GM18511 (cell line): ENCODE measurements at regions not wholly inside any gene's neighbourhood (a gene's known extent, or its start where the extent isn't known, plus 50 kb on each side); places are given as distances from the start of the nearest gene placed in this dataset.

Source experiments
- ATAC-seq: cut with Tn5 transposase; IDR thresholded peaks from one replicate; pipeline ENCODE4 v1.9.1; 2021; ENCODE audit warnings: mild to moderate bottlenecking, moderate library complexity; ENCODE audit not compliant: unreplicated experiment

GRCh38 chr4:162945713-162946112, 221.0 kb downstream of the NAF1 start:
- no peak for ATAC-seq

- ATAC-seq, result no peak
Measured at GRCh38 chr4:162943263-162943662, 223.4 kb downstream of the NAF1 start.

GRCh38 chr4:162938738-162939485, 227.8 kb downstream of the NAF1 start:
- ATAC-seq, result no peak

- ATAC-seq, result no peak
Measured at GRCh38 chr4:162935214-162935613, 231.5 kb downstream of the NAF1 start.

GRCh38 chr4:162931286-162931685, 235.4 kb downstream of the NAF1 start:
- no peak for ATAC-seq

- ATAC-seq, result no peak
Measured at GRCh38 chr4:162921178-162921785, 245.4 kb downstream of the NAF1 start.

GRCh38 chr4:162920649-162921048, 246.0 kb downstream of the NAF1 start:
- no peak for ATAC-seq

- peak; percentile 75 for ATAC-seq
Measured at GRCh38 chr4:162912482-162912881, 254.2 kb downstream of the NAF1 start.

GRCh38 chr4:162911349-162911748, 255.3 kb downstream of the NAF1 start:
- no peak for ATAC-seq

- no peak for ATAC-seq
Measured at GRCh38 chr4:162909952-162910351, 256.7 kb downstream of the NAF1 start.

GRCh38 chr4:162894387-162894786, 272.3 kb downstream of the NAF1 start:
- ATAC-seq, result no peak

- peak; percentile 99 for ATAC-seq
Measured at GRCh38 chr4:162891788-162892707, 274.6 kb downstream of the NAF1 start.

GRCh38 chr4:162878096-162878495, 288.6 kb downstream of the NAF1 start:
- no peak for ATAC-seq

- no peak for ATAC-seq
Measured at GRCh38 chr4:162874748-162875147, 291.9 kb downstream of the NAF1 start.

GRCh38 chr4:162871990-162872389, 294.7 kb downstream of the NAF1 start:
- ATAC-seq, result no peak

GRCh38 chr4:162869157-162869556, 297.5 kb downstream of the NAF1 start:
- ATAC-seq, result no peak

GRCh38 chr4:162866565-162866964, 300.1 kb downstream of the NAF1 start:
- ATAC-seq, result no peak

- ATAC-seq, result no peak
Measured at GRCh38 chr4:162865102-162865501, 301.6 kb downstream of the NAF1 start.

GRCh38 chr4:162853788-162854187, 312.9 kb downstream of the NAF1 start:
- no peak for ATAC-seq

- no peak for ATAC-seq
Measured at GRCh38 chr4:162852642-162853041, 314.0 kb downstream of the NAF1 start.

- ATAC-seq, result peak; percentile 35
Measured at GRCh38 chr4:162851241-162851758, 315.4 kb downstream of the NAF1 start.
